Smooth muscle cell (in vitro differentiated cells): ENCODE measurements at regions not wholly inside any gene's neighbourhood (a gene's known extent, or its start where the extent isn't known, plus 50 kb on each side); places are given as distances from the start of the nearest gene placed in this dataset.
A peak's percentile ranks its signal among the peaks of the same experiment; 100 is the strongest.

ENCODE experiments used
- DNase-seq: peaks from one replicate; lab custom pipeline; 2025; ENCODE audit not compliant: unreplicated experiment; lab: John Stamatoyannopoulos, UW
- H2AFZ ChIP-seq: fragments of 200-600 bp; sonication (generic); 2 replicates; pipeline ENCODE4 v1.6.0; 2016; ENCODE audit warnings: antibody characterized with exemption, low read depth, mild to moderate bottlenecking
- H3F3A ChIP-seq: fragments of 200-600 bp; sonication (generic); 2 replicates; pipeline ENCODE4 v1.6.0; 2017; ENCODE audit warnings: antibody characterized with exemption, low read depth
- H3K27ac ChIP-seq: fragments of 200-600 bp; sonication (generic); 2 replicates; pipeline ENCODE4 v1.5.1; 2016; ENCODE audit warnings: low read depth, mild to moderate bottlenecking
- H3K27me3 ChIP-seq: fragments of 200-600 bp; sonication (generic); 2 replicates; pipeline ENCODE4 v1.6.1; 2016; ENCODE audit warnings: low read depth, mild to moderate bottlenecking
- H3K36me3 ChIP-seq: fragments of 200-600 bp; sonication (generic); 2 replicates; pipeline ENCODE4 v1.5.1; 2016; ENCODE audit warnings: low read depth
- H3K4me1 ChIP-seq: fragments of 200-600 bp; sonication (generic); 2 replicates; pipeline ENCODE4 v1.5.1; 2016; ENCODE audit warnings: low read depth
- H3K4me2 ChIP-seq: fragments of 200-600 bp; sonication (generic); 2 replicates; pipeline ENCODE4 v1.6.0; 2016; ENCODE audit warnings: mild to moderate bottlenecking
- H3K4me3 ChIP-seq: fragments of 200-600 bp; sonication (generic); 2 replicates; pipeline ENCODE4 v1.5.1; 2016; ENCODE audit warnings: mild to moderate bottlenecking
- H3K79me2 ChIP-seq: fragments of 200-600 bp; sonication (generic); 2 replicates; pipeline ENCODE4 v1.6.0; 2016; ENCODE audit warnings: low read depth, mild to moderate bottlenecking
- H3K9ac ChIP-seq: fragments of 200-600 bp; sonication (generic); 2 replicates; pipeline ENCODE4 v1.6.0; 2016; ENCODE audit warnings: low read depth
- H3K9me3 ChIP-seq: fragments of 200-600 bp; sonication (generic); replicated peaks from 2 replicates; pipeline ENCODE4 v1.5.1; 2016; ENCODE audit warnings: low read depth
- H4K20me1 ChIP-seq: fragments of 200-600 bp; sonication (generic); 2 replicates; pipeline ENCODE4 v1.6.0; 2016; ENCODE audit warnings: low read depth
- CTCF ChIP-seq: fragments of 200-600 bp; sonication (generic); IDR thresholded peaks from 2 replicates; pipeline ENCODE4 v1.5.1; 2017; ENCODE audit warnings: borderline replicate concordance, mild to moderate bottlenecking, antibody characterized with exemption; ENCODE audit not compliant: insufficient read depth, poor library complexity, severe bottlenecking
- WGBS: methylation state at CpG from one replicate; pipeline ENCODE4 v1.1.7; 2016; ENCODE audit warnings: low lambda C conversion rate; 5-methylcytosine and 5-hydroxymethylcytosine counted together

GRCh38 chr4:66693694-66694093 is 851.6 kb downstream of the CENPC start:
- WGBS, result 26% methylated on average over 1 of the region's 1 CpG
- no peaks in the 10 kb centered on the region for H4K20me1 ChIP-seq
- no peak overlapping the region for H3K4me3 ChIP-seq
- no peak for DNase-seq
- no peaks in the 10 kb centered on the region for H3K36me3 ChIP-seq
- no peaks in the 10 kb centered on the region for H3K27me3 ChIP-seq
- no peak for TF ChIP-seq CTCF
- H3K79me2 ChIP-seq, result no peaks in the 10 kb centered on the region
- H3K27ac ChIP-seq, result no peak overlapping the region
- H3K4me1 ChIP-seq, result no peaks in the 10 kb centered on the region
- peak overlapping the region; percentile 40 for H3K4me2 ChIP-seq
- H3F3A ChIP-seq, result no peaks in the 10 kb centered on the region
- no peaks in the 10 kb centered on the region for H3K9me3 ChIP-seq
- H2AFZ ChIP-seq, result peak overlapping the region; percentile 6
- no peak overlapping the region for H3K9ac ChIP-seq

GRCh38 chr4:66691101-66691500 is 854.2 kb downstream of the CENPC start:
- H3K36me3 ChIP-seq, result no peaks in the 10 kb centered on the region
- TF ChIP-seq CTCF, result no peak
- 40% methylated on average over 4 of the region's 4 CpGs for WGBS
- H3K4me3 ChIP-seq, result no peak overlapping the region
- no peak overlapping the region for H3K9ac ChIP-seq
- no peaks in the 10 kb centered on the region for H3K79me2 ChIP-seq
- no peak overlapping the region for H2AFZ ChIP-seq
- H3K9me3 ChIP-seq, result no peaks in the 10 kb centered on the region
- no peak for DNase-seq
- no peaks in the 10 kb centered on the region for H4K20me1 ChIP-seq
- H3K27ac ChIP-seq, result no peak overlapping the region
- no peak overlapping the region for H3K4me2 ChIP-seq
- H3K27me3 ChIP-seq, result no peaks in the 10 kb centered on the region
- H3F3A ChIP-seq, result no peaks in the 10 kb centered on the region
- H3K4me1 ChIP-seq, result no peaks in the 10 kb centered on the region

- Histone ChIP-seq H3K9me3 (no peaks in the 10 kb centered on the region), H3K79me2 (no peaks in the 10 kb centered on the region), H3K4me3 (no peak overlapping the region), H3K4me1 (no peaks in the 10 kb centered on the region), H3K9ac (no peak overlapping the region), H4K20me1 (no peaks in the 10 kb centered on the region), H3K27me3 (no peaks in the 10 kb centered on the region), H3K27ac (no peak overlapping the region), H3K36me3 (no peaks in the 10 kb centered on the region), H2AFZ (no peak overlapping the region), H3F3A (no peaks in the 10 kb centered on the region), H3K4me2 (no peak overlapping the region)
- no peak for DNase-seq
- TF ChIP-seq CTCF, result peak; percentile 38
- WGBS, result 57% methylated on average over 3 of the region's 3 CpGs
Observed at GRCh38 chr4:66688674-66689073, 856.6 kb downstream of the CENPC start.

- no peak overlapping the region for H3K27ac ChIP-seq
- H3K4me1 ChIP-seq, result no peaks in the 10 kb centered on the region
- no peak overlapping the region for H3K4me2 ChIP-seq
- TF ChIP-seq CTCF, result no peak
- H2AFZ ChIP-seq, result no peak overlapping the region
- no peak overlapping the region for H3K9ac ChIP-seq
- no peaks in the 10 kb centered on the region for H3K36me3 ChIP-seq
- no peaks in the 10 kb centered on the region for H3K79me2 ChIP-seq
- no peaks in the 10 kb centered on the region for H3K27me3 ChIP-seq
- H3K9me3 ChIP-seq, result no peaks in the 10 kb centered on the region
- no peak overlapping the region for H3K4me3 ChIP-seq
- no peak for DNase-seq
- no peaks in the 10 kb centered on the region for H3F3A ChIP-seq
- 30% methylated on average over 2 of the region's 2 CpGs for WGBS
- H4K20me1 ChIP-seq, result no peaks in the 10 kb centered on the region
Observed at GRCh38 chr4:66687459-66687858, 857.8 kb downstream of the CENPC start.
